Liver (tissue), 8 donors: ENCODE measurements at regions not wholly inside any gene's neighbourhood (a gene's known extent, or its start where the extent isn't known, plus 50 kb on each side); places are given as distances from the start of the nearest gene placed in this dataset.

Experiments
- DNase-seq: peaks from one replicate; pipeline ENCODE4 v3.0.0-alpha.2; 2017; ENCODE audit warnings: low spot score
- H3K27ac ChIP-seq, 2 donors: one replicate each; pipeline ENCODE4 v1.7.0; 2013; ENCODE audit warnings: inconsistent platforms in 2 of 2, low read length in 2 of 2, control low read depth in 1 of 2, low read depth in 1 of 2, mild to moderate bottlenecking in 1 of 2
- H3K27me3 ChIP-seq, 4 donors: one replicate each; pipeline versions ENCODE4 v1.6.1 to v1.7.0; 2013; ENCODE audit warnings: low read length in 3 of 4, inconsistent platforms in 1 of 4, mild to moderate bottlenecking in 1 of 4, moderate library complexity in 1 of 4; ENCODE audit not compliant: control insufficient read depth in 4 of 4, insufficient read depth in 4 of 4
- H3K36me3 ChIP-seq, 4 donors: one replicate each; pipeline versions ENCODE4 v1.6.1 to v1.7.0; 2013; ENCODE audit warnings: low read length in 3 of 4, mild to moderate bottlenecking in 3 of 4, low read depth in 1 of 4, moderate library complexity in 1 of 4; ENCODE audit not compliant: control insufficient read depth in 4 of 4, insufficient read depth in 3 of 4
- H3K4me1 ChIP-seq, 4 donors: one replicate each; pipeline versions ENCODE4 v1.6.1 to v1.7.0; 2013; ENCODE audit warnings: low read length in 3 of 4, mild to moderate bottlenecking in 3 of 4, moderate library complexity in 1 of 4; ENCODE audit not compliant: control insufficient read depth in 4 of 4, insufficient read depth in 4 of 4
- H3K4me3 ChIP-seq, 3 donors: one replicate each; pipeline versions ENCODE4 v1.6.1 to v1.7.0; 2013; ENCODE audit warnings: low read length in 3 of 3, control low read depth in 1 of 3, low read depth in 1 of 3, mild to moderate bottlenecking in 1 of 3
- H3K9ac ChIP-seq, 2 donors: one replicate each; pipeline ENCODE4 v1.7.0; 2013; ENCODE audit warnings: low read length in 2 of 2, mild to moderate bottlenecking in 2 of 2, moderate library complexity in 2 of 2, control low read depth in 1 of 2, low read depth in 1 of 2
- H3K9me3 ChIP-seq, 4 donors: one replicate each; pipeline versions ENCODE4 v1.6.1 to v1.7.0; 2013; ENCODE audit warnings: low read length in 3 of 4; ENCODE audit not compliant: control insufficient read depth in 4 of 4
- EGR1 ChIP-seq, 2 donors: IDR thresholded peaks; 2 replicates each; pipeline ENCODE4 v1.6.1; 2016 to 2018; ENCODE audit warnings: antibody characterized with exemption in 2 of 2, low read depth in 2 of 2
- FOXA1 ChIP-seq: IDR thresholded peaks from 2 replicates; pipeline ENCODE4 v1.6.1; 2016; ENCODE audit warnings: antibody characterized with exemption
- FOXA2 ChIP-seq: IDR thresholded peaks from 2 replicates; pipeline ENCODE4 v1.6.1; 2016; ENCODE audit warnings: antibody characterized with exemption
- GABPA ChIP-seq, 2 donors: IDR thresholded peaks in 1 of 2; conservative IDR thresholded peaks in 1 of 2; 2 replicates each; pipeline ENCODE4 v1.6.1; 2016; ENCODE audit warnings: antibody characterized with exemption in 2 of 2, mild to moderate bottlenecking in 1 of 2, moderate library complexity in 1 of 2
- HNF4A ChIP-seq, 2 donors: conservative IDR thresholded peaks; 2 replicates each; pipeline ENCODE4 v1.6.1; 2016; ENCODE audit warnings: antibody characterized with exemption in 2 of 2, mild to moderate bottlenecking in 2 of 2
- HNF4G ChIP-seq: IDR thresholded peaks from 2 replicates; pipeline ENCODE4 v1.6.1; 2016; ENCODE audit warnings: antibody characterized with exemption
- JUND ChIP-seq, 2 donors: IDR thresholded peaks; 2 replicates each; pipeline ENCODE4 v1.6.1; 2016; ENCODE audit warnings: antibody characterized with exemption in 2 of 2
- NR2F2 ChIP-seq: IDR thresholded peaks from 2 replicates; pipeline ENCODE4 v1.6.1; 2016; ENCODE audit warnings: antibody characterized with exemption
- RAD21 ChIP-seq, 2 donors: IDR thresholded peaks; 2 replicates each; pipeline ENCODE4 v1.6.1; 2016; ENCODE audit warnings: antibody characterized with exemption in 2 of 2, mild to moderate bottlenecking in 2 of 2
- RXRA ChIP-seq, 2 donors: IDR thresholded peaks; 2 replicates each; pipeline ENCODE4 v1.6.1; 2017 to 2018; ENCODE audit warnings: antibody characterized with exemption in 2 of 2, mild to moderate bottlenecking in 1 of 2
- SP1 ChIP-seq: IDR thresholded peaks from 2 replicates; pipeline ENCODE4 v1.6.1; 2018; ENCODE audit warnings: antibody characterized with exemption, mild to moderate bottlenecking
- TAF1 ChIP-seq: conservative IDR thresholded peaks from 2 replicates; pipeline ENCODE4 v1.6.1; 2016; ENCODE audit warnings: antibody characterized with exemption, mild to moderate bottlenecking
- YY1 ChIP-seq: IDR thresholded peaks from 2 replicates; pipeline ENCODE4 v1.6.1; 2016; ENCODE audit warnings: antibody characterized with exemption, mild to moderate bottlenecking
- WGBS: extraction: QIAGEN DNeasy Blood & Tissue Kit; methylation state at CpG from one replicate; pipeline ENCODE4 v1.1.7; 2013; 5-methylcytosine and 5-hydroxymethylcytosine counted together
- TF ChIP-seq, protein P1 (sequence below): fragments of 150-350 bp; IDR thresholded peaks from 2 replicates; pipeline ENCODE4 v1.5.1; 2017; ENCODE audit warnings: improper control_type of control experiment, low read depth, low read length; ENCODE audit not compliant: missing input control
- TF ChIP-seq, protein P2 (sequence below): IDR thresholded peaks from 2 replicates; pipeline ENCODE4 v1.6.1; 2016; ENCODE audit warnings: antibody characterized with exemption, mild to moderate bottlenecking
- TF ChIP-seq, protein P3 (sequence below): IDR thresholded peaks from 2 replicates; pipeline ENCODE4 v1.6.1; 2016; ENCODE audit warnings: antibody characterized with exemption
- TF ChIP-seq, protein P4 (sequence below): IDR thresholded peaks from 2 replicates; pipeline ENCODE4 v1.6.1; 2016; ENCODE audit warnings: antibody characterized with exemption
- TF ChIP-seq, protein P5 (sequence below): IDR thresholded peaks from 2 replicates; pipeline ENCODE4 v1.6.1; 2016; ENCODE audit warnings: antibody characterized with exemption
- donor health status: healthy.
- donor health status: healthy.
- donor health status: healthy.
- donor health status: healthy.
- donor health status: healthy.

DNA sequence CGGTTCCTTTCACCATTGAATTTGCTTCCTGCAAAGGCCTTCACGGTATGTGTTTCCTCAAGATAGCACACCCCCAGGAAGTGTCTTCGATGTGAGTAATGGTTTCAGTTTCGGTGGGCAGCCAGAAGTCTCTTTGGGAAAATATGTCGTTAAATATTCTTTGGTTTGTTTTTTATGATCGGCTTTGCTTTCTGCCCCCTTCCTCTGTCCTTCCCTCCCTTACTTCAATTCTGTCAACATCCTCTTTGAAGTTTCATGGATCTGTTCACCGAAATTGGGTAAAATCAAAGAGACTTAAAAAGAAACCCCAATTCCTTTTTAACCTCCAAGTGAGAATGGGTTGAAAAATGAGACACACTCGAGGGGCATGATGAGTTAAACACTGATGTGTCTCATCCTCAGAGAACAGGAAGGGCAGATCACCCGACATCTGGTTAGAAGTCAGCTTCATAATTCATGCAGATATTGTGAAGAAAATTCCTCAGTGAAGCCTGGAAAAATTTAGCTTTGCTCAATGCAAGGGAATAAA lies 170.8 kb upstream of the HABP2 start:
- Histone ChIP-seq H3K4me3 (no peak overlapping the region), H3K4me1 (peaks cover 0 to 9% (median 5%) of the 10 kb centered on the region in 4 donors), H3K27me3 (no peaks in the 10 kb centered on the region), H3K9ac (no peak overlapping the region), H3K27ac (peak overlapping the region; percentile 20 to 39), H3K36me3 (no peaks in the 10 kb centered on the region), H3K9me3 (no peaks in the 10 kb centered on the region)
- WGBS = 57% methylated on average over 9 of the region's 9 CpGs
- no peak for DNase-seq
- TF ChIP-seq NR2F2 = peak; percentile 26
- TF ChIP-seq, protein P1, sequence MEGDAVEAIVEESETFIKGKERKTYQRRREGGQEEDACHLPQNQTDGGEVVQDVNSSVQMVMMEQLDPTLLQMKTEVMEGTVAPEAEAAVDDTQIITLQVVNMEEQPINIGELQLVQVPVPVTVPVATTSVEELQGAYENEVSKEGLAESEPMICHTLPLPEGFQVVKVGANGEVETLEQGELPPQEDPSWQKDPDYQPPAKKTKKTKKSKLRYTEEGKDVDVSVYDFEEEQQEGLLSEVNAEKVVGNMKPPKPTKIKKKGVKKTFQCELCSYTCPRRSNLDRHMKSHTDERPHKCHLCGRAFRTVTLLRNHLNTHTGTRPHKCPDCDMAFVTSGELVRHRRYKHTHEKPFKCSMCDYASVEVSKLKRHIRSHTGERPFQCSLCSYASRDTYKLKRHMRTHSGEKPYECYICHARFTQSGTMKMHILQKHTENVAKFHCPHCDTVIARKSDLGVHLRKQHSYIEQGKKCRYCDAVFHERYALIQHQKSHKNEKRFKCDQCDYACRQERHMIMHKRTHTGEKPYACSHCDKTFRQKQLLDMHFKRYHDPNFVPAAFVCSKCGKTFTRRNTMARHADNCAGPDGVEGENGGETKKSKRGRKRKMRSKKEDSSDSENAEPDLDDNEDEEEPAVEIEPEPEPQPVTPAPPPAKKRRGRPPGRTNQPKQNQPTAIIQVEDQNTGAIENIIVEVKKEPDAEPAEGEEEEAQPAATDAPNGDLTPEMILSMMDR = no peak
- TF ChIP-seq, protein P2, sequence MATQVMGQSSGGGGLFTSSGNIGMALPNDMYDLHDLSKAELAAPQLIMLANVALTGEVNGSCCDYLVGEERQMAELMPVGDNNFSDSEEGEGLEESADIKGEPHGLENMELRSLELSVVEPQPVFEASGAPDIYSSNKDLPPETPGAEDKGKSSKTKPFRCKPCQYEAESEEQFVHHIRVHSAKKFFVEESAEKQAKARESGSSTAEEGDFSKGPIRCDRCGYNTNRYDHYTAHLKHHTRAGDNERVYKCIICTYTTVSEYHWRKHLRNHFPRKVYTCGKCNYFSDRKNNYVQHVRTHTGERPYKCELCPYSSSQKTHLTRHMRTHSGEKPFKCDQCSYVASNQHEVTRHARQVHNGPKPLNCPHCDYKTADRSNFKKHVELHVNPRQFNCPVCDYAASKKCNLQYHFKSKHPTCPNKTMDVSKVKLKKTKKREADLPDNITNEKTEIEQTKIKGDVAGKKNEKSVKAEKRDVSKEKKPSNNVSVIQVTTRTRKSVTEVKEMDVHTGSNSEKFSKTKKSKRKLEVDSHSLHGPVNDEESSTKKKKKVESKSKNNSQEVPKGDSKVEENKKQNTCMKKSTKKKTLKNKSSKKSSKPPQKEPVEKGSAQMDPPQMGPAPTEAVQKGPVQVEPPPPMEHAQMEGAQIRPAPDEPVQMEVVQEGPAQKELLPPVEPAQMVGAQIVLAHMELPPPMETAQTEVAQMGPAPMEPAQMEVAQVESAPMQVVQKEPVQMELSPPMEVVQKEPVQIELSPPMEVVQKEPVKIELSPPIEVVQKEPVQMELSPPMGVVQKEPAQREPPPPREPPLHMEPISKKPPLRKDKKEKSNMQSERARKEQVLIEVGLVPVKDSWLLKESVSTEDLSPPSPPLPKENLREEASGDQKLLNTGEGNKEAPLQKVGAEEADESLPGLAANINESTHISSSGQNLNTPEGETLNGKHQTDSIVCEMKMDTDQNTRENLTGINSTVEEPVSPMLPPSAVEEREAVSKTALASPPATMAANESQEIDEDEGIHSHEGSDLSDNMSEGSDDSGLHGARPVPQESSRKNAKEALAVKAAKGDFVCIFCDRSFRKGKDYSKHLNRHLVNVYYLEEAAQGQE = no peak

DNA sequence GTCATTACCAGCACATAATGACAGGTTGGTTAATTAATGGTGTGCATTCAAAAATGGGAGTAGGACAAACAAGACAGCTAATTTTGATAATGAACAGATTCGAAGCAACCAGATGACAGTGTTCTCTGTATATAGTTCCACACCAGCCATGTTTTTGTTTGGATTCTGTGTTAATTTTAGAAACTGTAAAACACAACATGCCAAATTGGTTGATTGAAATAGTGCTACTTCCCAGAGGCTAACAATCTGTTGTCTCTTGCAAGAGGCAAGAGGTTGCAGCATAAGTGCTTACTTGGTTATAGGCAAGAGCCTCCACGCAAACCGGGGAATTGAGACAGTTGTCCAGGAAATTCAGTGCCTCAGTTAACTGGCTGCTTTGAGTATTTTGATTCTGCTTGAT lies 170.2 kb upstream of the HABP2 start:
- Histone ChIP-seq H3K36me3 (no peaks in the 10 kb centered on the region), H3K27me3 (no peaks in the 10 kb centered on the region), H3K4me3 (no peak overlapping the region), H3K9me3 (no peaks in the 10 kb centered on the region), H3K27ac (peak overlapping the region in 1 of 2 donors; percentile 39), H3K4me1 (peaks cover 0 to 9% (median 5%) of the 10 kb centered on the region in 4 donors), H3K9ac (no peak overlapping the region)
- DNase-seq = no peak
- WGBS = 75% methylated on average over 3 of the region's 3 CpGs
- TF ChIP-seq RXRA (IDR thresholded peaks at IDR 0.05) (no peak), HNF4G (no peak), SP1 (no peak), FOXA1 (no peak), TAF1 (no peak), NR2F2 (no peak), JUND (IDR thresholded peaks at IDR 0.05) (no peak), RAD21 (IDR thresholded peaks at IDR 0.05) (no peak), GABPA (IDR thresholded peaks at IDR 0.05 in 1 of 2, conservative IDR thresholded peaks at IDR 0.05 in 1 of 2) (no peak), FOXA2 (no peak), YY1 (no peak), HNF4A (conservative IDR thresholded peaks at IDR 0.05) (no peak), EGR1 (IDR thresholded peaks at IDR 0.05; ENCODE audit: low read depth in 2 of 2) (no peak)
- TF ChIP-seq, protein P1 = no peak
- TF ChIP-seq, protein P3, sequence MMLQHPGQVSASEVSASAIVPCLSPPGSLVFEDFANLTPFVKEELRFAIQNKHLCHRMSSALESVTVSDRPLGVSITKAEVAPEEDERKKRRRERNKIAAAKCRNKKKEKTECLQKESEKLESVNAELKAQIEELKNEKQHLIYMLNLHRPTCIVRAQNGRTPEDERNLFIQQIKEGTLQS = no peak
- TF ChIP-seq, protein P4, sequence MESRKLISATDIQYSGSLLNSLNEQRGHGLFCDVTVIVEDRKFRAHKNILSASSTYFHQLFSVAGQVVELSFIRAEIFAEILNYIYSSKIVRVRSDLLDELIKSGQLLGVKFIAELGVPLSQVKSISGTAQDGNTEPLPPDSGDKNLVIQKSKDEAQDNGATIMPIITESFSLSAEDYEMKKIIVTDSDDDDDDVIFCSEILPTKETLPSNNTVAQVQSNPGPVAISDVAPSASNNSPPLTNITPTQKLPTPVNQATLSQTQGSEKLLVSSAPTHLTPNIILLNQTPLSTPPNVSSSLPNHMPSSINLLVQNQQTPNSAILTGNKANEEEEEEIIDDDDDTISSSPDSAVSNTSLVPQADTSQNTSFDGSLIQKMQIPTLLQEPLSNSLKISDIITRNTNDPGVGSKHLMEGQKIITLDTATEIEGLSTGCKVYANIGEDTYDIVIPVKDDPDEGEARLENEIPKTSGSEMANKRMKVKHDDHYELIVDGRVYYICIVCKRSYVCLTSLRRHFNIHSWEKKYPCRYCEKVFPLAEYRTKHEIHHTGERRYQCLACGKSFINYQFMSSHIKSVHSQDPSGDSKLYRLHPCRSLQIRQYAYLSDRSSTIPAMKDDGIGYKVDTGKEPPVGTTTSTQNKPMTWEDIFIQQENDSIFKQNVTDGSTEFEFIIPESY = no peak
- TF ChIP-seq, protein P5, sequence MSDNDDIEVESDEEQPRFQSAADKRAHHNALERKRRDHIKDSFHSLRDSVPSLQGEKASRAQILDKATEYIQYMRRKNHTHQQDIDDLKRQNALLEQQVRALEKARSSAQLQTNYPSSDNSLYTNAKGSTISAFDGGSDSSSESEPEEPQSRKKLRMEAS = no peak
- TF ChIP-seq, protein P2 = no peak
